D721Med (cell line): ENCODE measurements at regions not wholly inside any gene's neighbourhood (a gene's known extent, or its start where the extent isn't known, plus 50 kb on each side); places are given as distances from the start of the nearest gene placed in this dataset.

Source experiments
- DNase-seq: peaks from one replicate; pipeline ENCODE4 v3.0.0; 2011; ENCODE audit warnings: low spot score; ENCODE audit not compliant: insufficient read length
- FAIRE-seq: peaks from 2 replicates; lab custom pipeline; 2011; peaks lifted over from hg19 to GRCh38; lab: Jason Lieb, UNC
- TF ChIP-seq, protein P1 (sequence below): IDR thresholded peaks from 2 replicates; pipeline ENCODE4 v1.5.1; 2012; ENCODE audit warnings: mild to moderate bottlenecking, control low read depth; ENCODE audit not compliant: insufficient read depth; ENCODE audit errors: missing control alignments

DNA sequence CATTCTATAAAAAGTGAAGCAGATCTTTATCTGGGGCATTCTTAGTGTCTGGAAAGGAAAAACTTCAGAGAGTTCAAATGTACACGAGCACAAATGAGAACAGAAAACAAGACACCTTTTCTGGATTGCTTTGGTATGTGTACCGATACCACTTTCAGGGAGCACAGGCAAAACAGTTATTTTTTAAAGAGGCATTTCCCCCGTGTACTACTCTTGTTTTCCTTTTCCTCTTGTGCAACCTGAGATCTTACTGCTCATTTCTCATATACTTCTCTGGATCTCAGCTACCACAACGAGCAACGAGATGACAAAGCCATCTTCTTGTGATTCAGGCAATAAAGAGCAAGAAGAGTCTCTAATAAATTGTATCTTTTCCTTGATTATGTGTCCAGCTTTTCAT lies 463.6 kb downstream of the SHQ1 start:
- FAIRE-seq (no peak), DNase-seq (no peak)
- TF ChIP-seq, protein P1, sequence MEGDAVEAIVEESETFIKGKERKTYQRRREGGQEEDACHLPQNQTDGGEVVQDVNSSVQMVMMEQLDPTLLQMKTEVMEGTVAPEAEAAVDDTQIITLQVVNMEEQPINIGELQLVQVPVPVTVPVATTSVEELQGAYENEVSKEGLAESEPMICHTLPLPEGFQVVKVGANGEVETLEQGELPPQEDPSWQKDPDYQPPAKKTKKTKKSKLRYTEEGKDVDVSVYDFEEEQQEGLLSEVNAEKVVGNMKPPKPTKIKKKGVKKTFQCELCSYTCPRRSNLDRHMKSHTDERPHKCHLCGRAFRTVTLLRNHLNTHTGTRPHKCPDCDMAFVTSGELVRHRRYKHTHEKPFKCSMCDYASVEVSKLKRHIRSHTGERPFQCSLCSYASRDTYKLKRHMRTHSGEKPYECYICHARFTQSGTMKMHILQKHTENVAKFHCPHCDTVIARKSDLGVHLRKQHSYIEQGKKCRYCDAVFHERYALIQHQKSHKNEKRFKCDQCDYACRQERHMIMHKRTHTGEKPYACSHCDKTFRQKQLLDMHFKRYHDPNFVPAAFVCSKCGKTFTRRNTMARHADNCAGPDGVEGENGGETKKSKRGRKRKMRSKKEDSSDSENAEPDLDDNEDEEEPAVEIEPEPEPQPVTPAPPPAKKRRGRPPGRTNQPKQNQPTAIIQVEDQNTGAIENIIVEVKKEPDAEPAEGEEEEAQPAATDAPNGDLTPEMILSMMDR, result no peak

- FAIRE-seq (no peak), DNase-seq (no peak)
- TF ChIP-seq, protein P1, result no peak
Observed at GRCh38 chr3:72383883-72384282, 464.4 kb downstream of the SHQ1 start.

- FAIRE-seq (no peak), DNase-seq (no peak)
- TF ChIP-seq, protein P1, result no peak
Observed at GRCh38 chr3:72383230-72383629, 465.0 kb downstream of the SHQ1 start.

DNA sequence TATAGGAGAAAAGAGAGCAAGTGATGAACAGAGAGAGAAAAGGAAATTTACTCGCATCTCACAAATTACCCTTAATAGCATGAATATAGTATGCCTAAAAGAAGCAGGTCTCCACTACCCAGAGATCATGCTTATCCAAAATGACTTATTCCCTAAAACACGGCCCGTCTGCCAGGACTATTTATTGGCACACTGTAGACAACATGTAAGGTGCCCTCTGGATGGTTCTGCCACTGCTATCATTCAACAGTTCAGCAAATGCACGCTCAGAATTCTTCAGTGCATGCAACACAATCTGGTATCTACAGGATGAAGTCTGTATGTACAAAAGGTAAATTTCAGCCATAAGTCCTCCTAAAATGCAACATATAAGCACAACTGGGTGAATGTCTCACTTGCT lies 465.8 kb downstream of the SHQ1 start:
- FAIRE-seq (no peak), DNase-seq (no peak)
- TF ChIP-seq, protein P1, result no peak

DNA sequence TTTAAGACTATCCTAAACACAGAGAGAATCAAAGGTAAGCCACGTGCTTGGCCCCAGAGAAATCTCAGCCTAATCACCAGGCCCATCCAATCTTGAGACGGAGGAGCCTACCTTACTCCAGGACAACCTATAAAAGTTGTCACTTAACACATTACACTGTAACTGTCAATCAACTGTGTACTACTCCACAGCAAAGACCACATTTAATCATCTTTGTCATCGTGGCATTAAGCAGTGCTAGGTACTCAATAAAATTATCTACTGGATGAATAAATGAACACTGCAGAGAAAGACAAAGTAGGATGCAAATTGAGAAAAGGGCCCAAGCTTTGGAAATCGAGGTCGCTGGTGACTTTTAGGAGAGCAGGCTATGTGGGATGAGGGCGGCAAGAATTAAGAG lies 466.7 kb downstream of the SHQ1 start:
- DNase-seq, result no peak
- no peak for FAIRE-seq
- TF ChIP-seq, protein P1, result no peak

- no peak for DNase-seq
- no peak for FAIRE-seq
- TF ChIP-seq, protein P1, result no peak
Observed at GRCh38 chr3:72380711-72381493, 467.3 kb downstream of the SHQ1 start.

- DNase-seq (no peak), FAIRE-seq (no peak)
- TF ChIP-seq, protein P1, result no peak
Observed at GRCh38 chr3:72380193-72380592, 468.1 kb downstream of the SHQ1 start.
